ENCODE measurements at regions not wholly inside any gene's neighbourhood (a gene's known extent, or its start where the extent isn't known, plus 50 kb on each side); places are given as distances from the start of the nearest gene placed in this dataset.

- Histone ChIP-seq H3K4me3 (no peak overlapping the region), H3K27me3 (no peaks in the 10 kb centered on the region), H3K9me3 (no peaks in the 10 kb centered on the region), H3K27ac (no peak overlapping the region), H3K36me3 (no peaks in the 10 kb centered on the region), H3K4me1 (peaks cover 0 to 25% (median 11%) of the 10 kb centered on the region in 4 donors)
- DNase-seq = no peak
- intact Hi-C loops (cut with DNase I) = no loop called here
- TF ChIP-seq POLR2AphosphoS5 (IDR thresholded peaks at IDR 0.05) = no peak
- no peak for TF ChIP-seq EP300 (IDR thresholded peaks at IDR 0.05)
- TF ChIP-seq, protein P1, sequence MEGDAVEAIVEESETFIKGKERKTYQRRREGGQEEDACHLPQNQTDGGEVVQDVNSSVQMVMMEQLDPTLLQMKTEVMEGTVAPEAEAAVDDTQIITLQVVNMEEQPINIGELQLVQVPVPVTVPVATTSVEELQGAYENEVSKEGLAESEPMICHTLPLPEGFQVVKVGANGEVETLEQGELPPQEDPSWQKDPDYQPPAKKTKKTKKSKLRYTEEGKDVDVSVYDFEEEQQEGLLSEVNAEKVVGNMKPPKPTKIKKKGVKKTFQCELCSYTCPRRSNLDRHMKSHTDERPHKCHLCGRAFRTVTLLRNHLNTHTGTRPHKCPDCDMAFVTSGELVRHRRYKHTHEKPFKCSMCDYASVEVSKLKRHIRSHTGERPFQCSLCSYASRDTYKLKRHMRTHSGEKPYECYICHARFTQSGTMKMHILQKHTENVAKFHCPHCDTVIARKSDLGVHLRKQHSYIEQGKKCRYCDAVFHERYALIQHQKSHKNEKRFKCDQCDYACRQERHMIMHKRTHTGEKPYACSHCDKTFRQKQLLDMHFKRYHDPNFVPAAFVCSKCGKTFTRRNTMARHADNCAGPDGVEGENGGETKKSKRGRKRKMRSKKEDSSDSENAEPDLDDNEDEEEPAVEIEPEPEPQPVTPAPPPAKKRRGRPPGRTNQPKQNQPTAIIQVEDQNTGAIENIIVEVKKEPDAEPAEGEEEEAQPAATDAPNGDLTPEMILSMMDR (IDR thresholded peaks at IDR 0.05) = no peak
- TF ChIP-seq POLR2A (IDR thresholded peaks at IDR 0.05) = no peak
- 93 to 95% methylated on average over 6 of the region's 6 CpGs for WGBS, 2 donors
These were observed 184.6 kb upstream of the NRIP1 start for GRCh38 chr21:15249285-15249993.

- intact Hi-C loops (cut with DNase I) = no loop called here
- Histone ChIP-seq H3K27ac (no peak overlapping the region), H3K9me3 (no peaks in the 10 kb centered on the region), H3K4me3 (no peak overlapping the region), H3K27me3 (no peaks in the 10 kb centered on the region), H3K36me3 (no peaks in the 10 kb centered on the region), H3K4me1 (peaks cover 0 to 21% (median 11%) of the 10 kb centered on the region in 4 donors)
- DNase-seq = no peak
- WGBS, 2 donors = 82 to 83% methylated on average over 2 of the region's 2 CpGs
- TF ChIP-seq POLR2AphosphoS5 (IDR thresholded peaks at IDR 0.05) = no peak
- no peak for TF ChIP-seq POLR2A (IDR thresholded peaks at IDR 0.05)
- no peak for TF ChIP-seq EP300 (IDR thresholded peaks at IDR 0.05)
- TF ChIP-seq, protein P1 (IDR thresholded peaks at IDR 0.05) = no peak
These were observed 185.6 kb upstream of the NRIP1 start for GRCh38 chr21:15250384-15250783.

DNA sequence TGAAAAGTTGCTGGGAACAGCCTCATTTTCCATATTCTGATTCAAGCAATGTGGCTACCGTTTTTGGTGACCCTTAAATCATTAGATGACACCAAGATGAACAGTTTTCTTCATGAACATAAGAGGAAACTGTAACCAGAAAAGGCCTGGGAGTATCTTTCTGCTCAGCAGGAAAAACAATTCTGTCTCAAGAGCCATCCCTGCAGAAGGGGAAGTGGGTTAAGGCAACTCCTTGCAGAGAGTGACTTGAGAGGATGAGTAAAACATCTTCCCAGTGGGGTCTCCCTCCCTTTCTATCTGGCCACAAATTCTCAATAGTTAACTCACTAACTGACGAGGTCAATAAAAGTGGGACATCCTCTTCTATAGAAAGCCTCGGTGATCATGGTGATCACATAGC lies 187.6 kb upstream of the NRIP1 start:
- Histone ChIP-seq H3K4me1 (peaks cover 0 to 16% (median 2%) of the 10 kb centered on the region in 4 donors), H3K4me3 (no peak overlapping the region), H3K36me3 (no peaks in the 10 kb centered on the region), H3K27me3 (no peaks in the 10 kb centered on the region), H3K27ac (peak overlapping the region in 2 of 4 donors; percentile 46 to 56), H3K9me3 (no peaks in the 10 kb centered on the region)
- intact Hi-C loops (cut with DNase I) = no loop called here
- TF ChIP-seq POLR2A (IDR thresholded peaks at IDR 0.05) (no peak), EP300 (IDR thresholded peaks at IDR 0.05) (no peak), POLR2AphosphoS5 (IDR thresholded peaks at IDR 0.05) (no peak)
- TF ChIP-seq, protein P1 (IDR thresholded peaks at IDR 0.05) = no peak
- no peak for DNase-seq
- 68 to 86% methylated on average over 3 of the region's 3 CpGs for WGBS, 2 donors

DNA sequence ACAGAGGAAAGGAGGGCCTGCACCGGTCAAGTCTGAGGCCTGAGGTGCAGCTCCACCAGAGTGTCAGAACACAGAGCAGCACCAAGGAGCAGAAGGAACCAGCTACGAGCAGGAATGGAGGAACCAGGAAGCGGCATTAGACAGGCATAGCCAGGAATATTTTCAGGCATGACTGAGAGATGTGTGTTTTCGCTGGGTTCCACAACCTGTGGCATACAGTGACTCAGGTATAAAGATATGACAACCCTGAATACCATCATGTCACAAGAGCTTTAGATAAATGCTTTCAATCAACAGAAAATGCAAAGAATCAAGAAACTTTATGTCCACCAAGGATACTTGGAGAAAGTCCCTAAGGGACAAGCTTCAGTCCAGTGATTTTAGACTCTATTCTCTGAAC lies 189.3 kb upstream of the NRIP1 start:
- no peak overlapping the region for H3K27ac ChIP-seq
- H3K4me3 ChIP-seq = no peak overlapping the region
- 94 to 95% methylated on average over 4 of the region's 4 CpGs for WGBS, 2 donors
- H3K27me3 ChIP-seq = no peaks in the 10 kb centered on the region
- TF ChIP-seq, protein P1 (IDR thresholded peaks at IDR 0.05) = no peak
- no peak for TF ChIP-seq POLR2A (IDR thresholded peaks at IDR 0.05)
- no peak for TF ChIP-seq EP300 (IDR thresholded peaks at IDR 0.05)
- no peak for TF ChIP-seq POLR2AphosphoS5 (IDR thresholded peaks at IDR 0.05)
- H3K36me3 ChIP-seq = no peaks in the 10 kb centered on the region
- no peak for DNase-seq
- no peaks in the 10 kb centered on the region for H3K9me3 ChIP-seq
- H3K4me1 ChIP-seq = peaks cover 0 to 7% (median 0%) of the 10 kb centered on the region in 4 donors
- intact Hi-C loops (cut with DNase I) = no loop called here

DNA sequence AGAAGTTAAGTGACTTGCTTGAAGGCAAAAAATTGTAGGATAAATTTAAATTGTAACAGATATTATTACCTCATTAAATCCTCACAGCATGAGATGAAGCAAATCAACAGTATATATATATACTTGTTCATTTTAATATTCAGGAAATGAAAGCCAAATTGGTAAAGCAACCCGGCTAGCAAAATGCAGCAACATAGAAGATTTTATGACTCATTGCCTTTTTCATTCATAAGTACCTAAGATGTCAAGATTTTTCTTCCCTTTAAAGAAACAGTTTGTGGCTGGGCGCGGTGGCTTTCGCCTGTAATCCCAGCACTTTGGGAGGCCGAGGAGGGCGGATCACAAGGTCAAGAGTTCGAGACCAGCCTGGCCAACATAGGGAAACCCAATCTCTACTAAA lies 190.5 kb upstream of the NRIP1 start:
- H3K9me3 ChIP-seq = no peaks in the 10 kb centered on the region
- H3K27me3 ChIP-seq = no peaks in the 10 kb centered on the region
- no peak for DNase-seq
- no peak overlapping the region for H3K4me3 ChIP-seq
- peaks cover 0 to 7% (median 0%) of the 10 kb centered on the region in 4 donors for H3K4me1 ChIP-seq
- H3K27ac ChIP-seq = no peak overlapping the region
- intact Hi-C loops (cut with DNase I) = no loop called here
- H3K36me3 ChIP-seq = no peaks in the 10 kb centered on the region
- TF ChIP-seq, protein P1 (IDR thresholded peaks at IDR 0.05) = no peak
- TF ChIP-seq POLR2AphosphoS5 (IDR thresholded peaks at IDR 0.05) (no peak), EP300 (IDR thresholded peaks at IDR 0.05) (no peak), POLR2A (IDR thresholded peaks at IDR 0.05) (no peak)
- WGBS, 2 donors = 85 to 90% methylated on average over 7 of the region's 7 CpGs
